ENCODE measurements at regions not wholly inside any gene's neighbourhood (a gene's known extent, or its start where the extent isn't known, plus 50 kb on each side); places are given as distances from the start of the nearest gene placed in this dataset.
"Not testable (repeated sequence)": the region's sequence is repeated elsewhere in the genome, so short reads cannot be mapped to it uniquely, and the experiment has no call there.

DNA sequence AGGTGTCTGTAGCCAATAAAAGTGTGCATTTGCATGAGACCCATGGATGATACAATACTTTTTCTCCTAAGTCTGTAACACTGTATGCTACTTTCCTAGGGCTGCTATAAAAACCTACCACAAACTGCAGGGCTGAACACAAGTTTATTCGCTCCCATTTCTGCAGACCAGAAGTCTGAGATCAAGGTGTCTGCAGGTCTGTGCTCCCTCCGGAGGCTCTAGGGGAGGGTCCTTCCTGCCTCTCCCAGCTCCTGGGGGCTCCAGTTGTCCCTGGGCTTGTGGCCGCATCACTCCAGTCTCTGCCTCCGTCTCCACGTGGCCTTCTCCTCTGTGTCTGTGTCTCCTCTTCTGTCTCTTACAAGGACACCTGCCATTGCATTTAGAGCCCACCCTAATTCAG lies 244.4 kb downstream of the ASMT start:
- not testable (repeated sequence) for TF ChIP-seq EGR1 (IDR thresholded peaks at IDR 0.05; ENCODE audit: borderline replicate concordance, low read depth, low read length); CTCF (IDR thresholded peaks at IDR 0.05; ENCODE audit: control extremely low read depth in 1 of 3, insufficient read depth in 1 of 3, low read depth in 1 of 3, low read length in 3 of 3); CREB1 (IDR thresholded peaks at IDR 0.05)

Data from H1 (cell line).